Neuronal stem cell (in vitro differentiated cells): ENCODE measurements at regions not wholly inside any gene's neighbourhood (a gene's known extent, or its start where the extent isn't known, plus 50 kb on each side); places are given as distances from the start of the nearest gene placed in this dataset.

ENCODE experiments used
- DNase-seq: peaks from one replicate; pipeline ENCODE4 v3.0.0-alpha.2; 2013; ENCODE audit warnings: low spot score
- H2AFZ ChIP-seq: one replicate; pipeline ENCODE4 v1.6.1; 2013; ENCODE audit warnings: mild to moderate bottlenecking, low read length, inconsistent platforms
- H2AK5ac ChIP-seq: 2 replicates; pipeline ENCODE4 v1.6.1; 2013; ENCODE audit warnings: low read depth, mild to moderate bottlenecking, inconsistent platforms, low read length, moderate library complexity, mixed read lengths
- H2BK120ac ChIP-seq: 2 replicates; pipeline ENCODE4 v1.6.1; 2013; ENCODE audit warnings: low read depth, mild to moderate bottlenecking, inconsistent platforms, low read length, moderate library complexity, mixed read lengths
- H2BK12ac ChIP-seq: one replicate; pipeline ENCODE4 v1.6.1; 2013; ENCODE audit warnings: low read length, inconsistent platforms
- H2BK15ac ChIP-seq: 2 replicates; pipeline ENCODE4 v1.6.1; 2013; ENCODE audit warnings: mild to moderate bottlenecking, low read length, inconsistent platforms, mixed read lengths
- H2BK5ac ChIP-seq: one replicate; pipeline ENCODE4 v1.6.1; 2013; ENCODE audit warnings: inconsistent platforms, mild to moderate bottlenecking, low read length, moderate library complexity
- H3K14ac ChIP-seq: one replicate; pipeline ENCODE4 v1.6.1; 2013; ENCODE audit warnings: low read length, inconsistent platforms
- H3K18ac ChIP-seq: 2 replicates; pipeline ENCODE4 v1.6.1; 2013; ENCODE audit warnings: low read length, inconsistent platforms
- H3K23ac ChIP-seq: 2 replicates; pipeline ENCODE4 v1.6.1; 2013; ENCODE audit warnings: low read depth, mild to moderate bottlenecking, mixed read lengths, low read length, inconsistent platforms; ENCODE audit not compliant: poor library complexity
- H3K27ac ChIP-seq: replicated peaks from 3 replicates; pipeline ENCODE4 v1.5.1; 2013; ENCODE audit warnings: low read length, inconsistent platforms
- H3K27me3 ChIP-seq, 3 experiments: 2 replicates each; pipeline ENCODE4 v1.6.1; 2013; ENCODE audit warnings: low read length in 3 of 3, mild to moderate bottlenecking in 2 of 3, inconsistent platforms in 1 of 3, low read depth in 1 of 3, mixed read lengths in 1 of 3, moderate library complexity in 1 of 3; ENCODE audit not compliant: control insufficient read depth in 3 of 3, insufficient read depth in 3 of 3
- H3K36me3 ChIP-seq, 2 donors: replicated peaks in 1 of 2; 2 replicates each; pipeline ENCODE4 v1.6.1; 2013; ENCODE audit warnings: low read length in 2 of 2; ENCODE audit not compliant: control insufficient read depth in 2 of 2, insufficient read depth in 2 of 2
- H3K4ac ChIP-seq: 2 replicates; pipeline ENCODE4 v1.6.1; 2013; ENCODE audit warnings: inconsistent platforms, mild to moderate bottlenecking, low read length, moderate library complexity
- H3K4me1 ChIP-seq, 2 donors: 1 replicate in 1 of 2; 2 replicates in 1 of 2; pipeline ENCODE4 v1.6.1; 2013; ENCODE audit warnings: low read length in 2 of 2, low read depth in 1 of 2; ENCODE audit not compliant: control insufficient read depth in 2 of 2, insufficient read depth in 1 of 2
- H3K4me2 ChIP-seq: one replicate; pipeline ENCODE4 v1.6.1; 2013; ENCODE audit warnings: mild to moderate bottlenecking, low read length, inconsistent platforms; ENCODE audit not compliant: insufficient read depth, poor library complexity, severe bottlenecking
- H3K4me3 ChIP-seq, 2 donors: 2 replicates each; pipeline ENCODE4 v1.5.1; 2013; ENCODE audit warnings: low read length in 2 of 2, mild to moderate bottlenecking in 2 of 2, inconsistent platforms in 1 of 2, moderate library complexity in 1 of 2
- H3K79me1 ChIP-seq: one replicate; pipeline ENCODE4 v1.6.1; 2013; ENCODE audit warnings: low read depth, mild to moderate bottlenecking, inconsistent platforms, low read length, moderate library complexity
- H3K9ac ChIP-seq: one replicate; pipeline ENCODE4 v1.6.1; 2013; ENCODE audit warnings: mild to moderate bottlenecking, low read depth, low read length, inconsistent platforms; ENCODE audit not compliant: poor library complexity
- H3K9me3 ChIP-seq, 2 donors: replicated peaks in 1 of 2; 2 replicates each; pipeline versions ENCODE3 to v1.6.1; 2013; ENCODE audit warnings: low read length in 2 of 2, mild to moderate bottlenecking in 2 of 2, inconsistent platforms in 1 of 2, low read depth in 1 of 2, mixed read lengths in 1 of 2, moderate library complexity in 1 of 2; ENCODE audit not compliant: control insufficient read depth in 2 of 2, insufficient read depth in 1 of 2
- H4K8ac ChIP-seq: one replicate; pipeline ENCODE4 v1.6.1; 2013; ENCODE audit warnings: low read depth, mild to moderate bottlenecking, inconsistent platforms, low read length, moderate library complexity
- H4K91ac ChIP-seq: one replicate; pipeline ENCODE4 v1.6.1; 2013; ENCODE audit warnings: low read length, low read depth, mild to moderate bottlenecking, inconsistent platforms; ENCODE audit not compliant: poor library complexity
- WGBS, 2 donors: extraction: QIAGEN DNeasy Blood & Tissue Kit; methylation state at CpG; one replicate each; pipeline ENCODE4 v1.1.7; 2013; ENCODE audit warnings: missing lambda C conversion rate in 2 of 2, mixed read lengths in 1 of 2; ENCODE audit not compliant: insufficient read length in 2 of 2, insufficient replicate concordance in 1 of 2; ENCODE audit errors: extremely low coverage in 2 of 2; 5-methylcytosine and 5-hydroxymethylcytosine counted together

DNA sequence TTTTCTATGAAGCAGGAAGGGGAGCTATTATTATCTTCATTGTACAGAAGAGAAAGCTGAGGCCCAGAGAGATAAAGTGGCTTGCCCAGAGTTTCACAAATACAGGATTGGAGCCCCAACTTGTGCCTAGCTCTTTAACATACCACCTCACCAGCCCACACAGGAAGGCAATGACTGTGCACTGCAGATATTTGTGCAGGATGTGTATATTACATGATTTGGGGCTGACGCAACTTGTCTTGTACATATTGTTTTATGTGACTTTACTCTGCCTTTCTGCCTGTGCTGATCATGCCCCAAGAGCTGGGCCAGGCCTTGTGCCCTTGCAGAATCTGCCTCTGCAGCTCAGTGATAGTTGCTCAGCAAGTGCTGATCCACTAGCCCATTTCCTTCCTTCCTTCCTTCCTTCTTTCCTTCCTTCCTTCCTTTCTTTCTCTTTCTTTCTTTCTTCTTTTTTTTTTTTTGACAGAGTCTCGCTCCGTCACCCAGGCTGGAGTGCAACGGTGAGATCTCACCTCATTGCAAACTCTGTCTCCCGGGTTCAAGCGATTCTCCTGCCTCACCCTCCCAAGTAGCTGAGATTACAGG lies 106.6 kb upstream of the TBCA start:
- no peak overlapping the region for H2AFZ ChIP-seq
- no CpG with 5 or more reads among the region's 6 CpGs for WGBS, 2 donors
- no peak overlapping the region for H3K27ac ChIP-seq
- no peak overlapping the region for H2BK15ac ChIP-seq
- no peak overlapping the region for H4K91ac ChIP-seq
- H3K27me3 ChIP-seq = peaks cover 0 to 52% (median 0%) of the 10 kb centered on the region in 3 experiments
- no peak overlapping the region for H3K23ac ChIP-seq
- no peak overlapping the region for H2BK12ac ChIP-seq
- no peak overlapping the region for H4K8ac ChIP-seq
- no peak overlapping the region for H2BK5ac ChIP-seq
- H3K4me3 ChIP-seq = no peak overlapping the region
- no peak overlapping the region for H2BK120ac ChIP-seq
- H3K79me1 ChIP-seq = no peaks in the 10 kb centered on the region
- H3K4ac ChIP-seq = no peak overlapping the region
- H3K4me2 ChIP-seq = no peak overlapping the region
- peaks cover 2 to 6% of the 10 kb centered on the region in 2 donors for H3K4me1 ChIP-seq
- H3K9me3 ChIP-seq = no peaks in the 10 kb centered on the region
- H3K9ac ChIP-seq = no peak overlapping the region
- no peaks in the 10 kb centered on the region for H3K36me3 ChIP-seq
- no peak for DNase-seq
- no peak overlapping the region for H3K18ac ChIP-seq
- no peak overlapping the region for H3K14ac ChIP-seq
- H2AK5ac ChIP-seq = no peak overlapping the region

DNA sequence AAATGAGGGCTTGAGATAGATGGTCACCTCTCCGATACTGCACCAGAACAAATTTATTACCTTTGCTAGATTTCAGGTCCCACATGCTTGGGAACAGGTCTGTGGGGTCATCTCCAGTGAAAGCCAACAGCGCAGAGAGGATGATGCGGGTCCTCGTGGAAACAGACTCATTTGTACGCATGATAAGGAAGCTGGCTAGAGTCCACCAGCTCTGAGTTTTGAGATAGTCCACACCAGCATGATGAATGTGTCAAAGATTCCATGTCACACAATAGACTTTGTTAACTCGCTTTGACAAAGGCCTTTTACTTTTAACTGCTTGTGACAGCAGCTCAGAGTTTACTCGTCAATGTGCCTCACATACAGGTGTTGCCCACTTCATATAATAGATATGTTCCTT lies 105.4 kb upstream of the TBCA start:
- H2BK15ac ChIP-seq = no peak overlapping the region
- no peaks in the 10 kb centered on the region for H3K9me3 ChIP-seq
- no peak overlapping the region for H2BK5ac ChIP-seq
- no peak overlapping the region for H2AFZ ChIP-seq
- no CpG with 5 or more reads among the region's 7 CpGs for WGBS, 2 donors
- no peak overlapping the region for H3K4ac ChIP-seq
- H3K9ac ChIP-seq = no peak overlapping the region
- no peak overlapping the region for H3K27ac ChIP-seq
- H3K18ac ChIP-seq = no peak overlapping the region
- H3K36me3 ChIP-seq = no peaks in the 10 kb centered on the region
- H3K79me1 ChIP-seq = no peaks in the 10 kb centered on the region
- no peak overlapping the region for H2BK12ac ChIP-seq
- no peak overlapping the region for H2BK120ac ChIP-seq
- H3K4me1 ChIP-seq = peaks cover 2 to 3% of the 10 kb centered on the region in 2 donors
- no peak overlapping the region for H3K23ac ChIP-seq
- H3K14ac ChIP-seq = no peak overlapping the region
- H3K4me3 ChIP-seq = no peak overlapping the region
- H4K91ac ChIP-seq = no peak overlapping the region
- H4K8ac ChIP-seq = no peak overlapping the region
- no peak overlapping the region for H3K4me2 ChIP-seq
- H3K27me3 ChIP-seq = peaks cover 0 to 54% (median 0%) of the 10 kb centered on the region in 3 experiments
- DNase-seq = no peak
- no peak overlapping the region for H2AK5ac ChIP-seq

GRCh38 chr5:77877516-77878355 lies 101.6 kb upstream of the TBCA start:
- Histone ChIP-seq H3K14ac (peak overlapping the region; percentile 49), H3K23ac (no peak overlapping the region), H2BK15ac (no peak overlapping the region), H2AK5ac (peak overlapping the region; percentile 37), H3K36me3 (no peaks in the 10 kb centered on the region), H3K4ac (no peak overlapping the region), H3K27ac (no peak overlapping the region), H3K4me1 (peaks cover 0 to 2% of the 10 kb centered on the region in 2 donors), H3K27me3 (peaks cover 0 to 60% (median 0%) of the 10 kb centered on the region in 3 experiments), H4K91ac (no peak overlapping the region), H4K8ac (no peak overlapping the region), H3K18ac (no peak overlapping the region), H3K9ac (no peak overlapping the region), H3K9me3 (no peaks in the 10 kb centered on the region), H3K4me3 (no peak overlapping the region), H3K79me1 (no peaks in the 10 kb centered on the region), H3K4me2 (no peak overlapping the region), H2AFZ (no peak overlapping the region), H2BK5ac (no peak overlapping the region), H2BK120ac (no peak overlapping the region), H2BK12ac (no peak overlapping the region)
- no peak for DNase-seq
- no CpG with 5 or more reads among the region's 11 CpGs for WGBS, 2 donors

- Histone ChIP-seq H2BK12ac (no peak overlapping the region), H3K4me3 (no peak overlapping the region), H3K4me2 (no peak overlapping the region), H3K23ac (no peak overlapping the region), H2BK15ac (no peak overlapping the region), H3K4ac (no peak overlapping the region), H2BK5ac (no peak overlapping the region), H2AK5ac (no peak overlapping the region), H3K27me3 (peaks cover 0 to 60% (median 0%) of the 10 kb centered on the region in 3 experiments), H4K8ac (no peak overlapping the region), H3K36me3 (no peaks in the 10 kb centered on the region), H4K91ac (no peak overlapping the region), H2BK120ac (no peak overlapping the region), H3K27ac (no peak overlapping the region), H3K4me1 (peaks cover under 1 to 2% of the 10 kb centered on the region in 2 donors), H3K9ac (no peak overlapping the region), H3K9me3 (no peaks in the 10 kb centered on the region), H3K14ac (no peak overlapping the region), H2AFZ (no peak overlapping the region), H3K18ac (no peak overlapping the region), H3K79me1 (no peaks in the 10 kb centered on the region)
- WGBS, 2 donors = no CpG with 5 or more reads among the region's 8 CpGs
- no peak for DNase-seq
Measured at GRCh38 chr5:77876862-77877502, 100.8 kb upstream of the TBCA start.
